H9 (cell line): ENCODE measurements at regions not wholly inside any gene's neighbourhood (a gene's known extent, or its start where the extent isn't known, plus 50 kb on each side); places are given as distances from the start of the nearest gene placed in this dataset.

ENCODE experiments used
- DNase-seq: peaks from one replicate; pipeline ENCODE4 v3.0.0-alpha.2; 2017
- H2AFZ ChIP-seq: one replicate; pipeline ENCODE4 v1.6.1; 2013; ENCODE audit warnings: mild to moderate bottlenecking, low read length, control low read depth, moderate library complexity
- H2AK5ac ChIP-seq: 2 replicates; pipeline ENCODE4 v1.6.1; 2013; ENCODE audit warnings: low read length, control low read depth, mixed read lengths; ENCODE audit not compliant: insufficient read length
- H2BK120ac ChIP-seq: one replicate; pipeline ENCODE4 v1.6.1; 2013; ENCODE audit warnings: low read depth, mild to moderate bottlenecking, low read length, control low read depth, inconsistent platforms; ENCODE audit not compliant: poor library complexity, severe bottlenecking
- H2BK12ac ChIP-seq: 2 replicates; pipeline ENCODE4 v1.6.1; 2013; ENCODE audit warnings: low read length, control low read depth, mixed read lengths, low read depth; ENCODE audit not compliant: insufficient read length
- H2BK15ac ChIP-seq: 2 replicates; pipeline ENCODE4 v1.6.1; 2013; ENCODE audit warnings: low read depth, low read length, control low read depth
- H2BK20ac ChIP-seq: one replicate; pipeline ENCODE4 v1.6.1; 2013; ENCODE audit warnings: low read depth, mild to moderate bottlenecking, low read length, control low read depth, inconsistent platforms; ENCODE audit not compliant: poor library complexity, severe bottlenecking
- H2BK5ac ChIP-seq: 2 replicates; pipeline ENCODE4 v1.6.1; 2013; ENCODE audit warnings: low read length, control low read depth, mixed read lengths; ENCODE audit not compliant: insufficient read length
- H3K14ac ChIP-seq: 2 replicates; pipeline ENCODE4 v1.6.1; 2013; ENCODE audit warnings: low read length, control low read depth; ENCODE audit not compliant: insufficient read depth
- H3K18ac ChIP-seq: 2 replicates; pipeline ENCODE4 v1.6.1; 2013; ENCODE audit warnings: low read depth, mild to moderate bottlenecking, mixed read lengths, low read length, control low read depth; ENCODE audit not compliant: insufficient read length
- H3K23ac ChIP-seq: 2 replicates; pipeline ENCODE4 v1.6.1; 2013; ENCODE audit warnings: low read length, control low read depth, mixed read lengths, low read depth; ENCODE audit not compliant: insufficient read length
- H3K23me2 ChIP-seq: 2 replicates; pipeline ENCODE4 v1.6.1; 2013; ENCODE audit warnings: low read depth, mild to moderate bottlenecking, mixed read lengths, low read length, control low read depth; ENCODE audit not compliant: insufficient read length, poor library complexity, severe bottlenecking
- H3K27ac ChIP-seq: 2 replicates; pipeline ENCODE4 v1.5.1; 2013; ENCODE audit warnings: low read length, control low read depth, mixed read lengths, low read depth; ENCODE audit not compliant: insufficient read length
- H3K27me3 ChIP-seq: 2 replicates; pipeline ENCODE4 v1.6.1; 2013; ENCODE audit warnings: low read length, control low read depth, inconsistent platforms; ENCODE audit not compliant: insufficient read depth
- H3K4ac ChIP-seq: 2 replicates; pipeline ENCODE4 v1.6.1; 2013; ENCODE audit warnings: low read depth, mild to moderate bottlenecking, control low read depth, inconsistent platforms, low read length, moderate library complexity
- H3K4me1 ChIP-seq: 2 replicates; pipeline ENCODE4 v1.6.1; 2013; ENCODE audit warnings: low read length, control low read depth, inconsistent platforms; ENCODE audit not compliant: insufficient read depth
- H3K4me2 ChIP-seq: 2 replicates; pipeline ENCODE4 v1.6.1; 2013; ENCODE audit warnings: low read length, control low read depth, mixed read lengths; ENCODE audit not compliant: insufficient read length, insufficient read depth
- H3K56ac ChIP-seq: 2 replicates; pipeline ENCODE4 v1.6.1; 2013; ENCODE audit warnings: low read depth, mild to moderate bottlenecking, mixed read lengths, low read length, control low read depth; ENCODE audit not compliant: insufficient read length
- H3K79me1 ChIP-seq: 2 replicates; pipeline ENCODE4 v1.6.1; 2013; ENCODE audit warnings: low read depth, mild to moderate bottlenecking, moderate library complexity, low read length, control low read depth, inconsistent platforms; ENCODE audit not compliant: insufficient read depth, poor library complexity, severe bottlenecking
- H3K79me2 ChIP-seq: 2 replicates; pipeline ENCODE4 v1.6.1; 2013; ENCODE audit warnings: low read length, control low read depth, inconsistent platforms; ENCODE audit not compliant: insufficient read depth
- H3K9ac ChIP-seq: 2 replicates; pipeline ENCODE4 v1.6.1; 2013; ENCODE audit warnings: low read length, control low read depth, mixed read lengths; ENCODE audit not compliant: insufficient read length; ENCODE audit errors: extremely low read depth
- H3K9me3 ChIP-seq: one replicate; pipeline ENCODE4 v1.6.1; 2013; ENCODE audit warnings: low read depth, low read length, inconsistent platforms; ENCODE audit not compliant: control insufficient read depth
- H3T11ph ChIP-seq: one replicate; pipeline ENCODE4 v1.6.1; 2013; ENCODE audit warnings: mild to moderate bottlenecking, low read length, control low read depth, inconsistent platforms
- H4K20me1 ChIP-seq: one replicate; pipeline ENCODE4 v1.6.1; 2013; ENCODE audit not compliant: control insufficient read depth, insufficient read length, insufficient read depth
- H4K5ac ChIP-seq: 2 replicates; pipeline ENCODE4 v1.6.1; 2013; ENCODE audit warnings: low read depth, mild to moderate bottlenecking, mixed read lengths, low read length, control low read depth; ENCODE audit not compliant: insufficient read length
- H4K8ac ChIP-seq: replicated peaks from 2 replicates; pipeline ENCODE4 v1.6.1; 2013; ENCODE audit warnings: low read length, control low read depth, mixed read lengths, low read depth; ENCODE audit not compliant: insufficient read length
- H4K91ac ChIP-seq: 2 replicates; pipeline ENCODE4 v1.6.1; 2013; ENCODE audit warnings: low read depth, mild to moderate bottlenecking, moderate library complexity, mixed read lengths, low read length, control low read depth; ENCODE audit not compliant: insufficient read length
- H3K27ac Mint-ChIP-seq, 3 experiments: 2 replicates in 2 of 3; 3 replicates in 1 of 3; pipeline ENCODE4 v1.8.0; 2020 to 2021; ENCODE audit warnings: mixed read lengths in 3 of 3, mild to moderate bottlenecking in 1 of 3, moderate library complexity in 1 of 3
- H3K27me3 Mint-ChIP-seq: 2 replicates; pipeline ENCODE4 v1.8.0; 2021; ENCODE audit warnings: low read depth, mild to moderate bottlenecking, moderate library complexity, mixed read lengths
- H3K36me3 Mint-ChIP-seq, 3 experiments: 2 replicates in 2 of 3; 3 replicates in 1 of 3; pipeline ENCODE4 v1.8.0; 2020 to 2021; ENCODE audit warnings: low read depth in 3 of 3, mixed read lengths in 3 of 3; ENCODE audit not compliant: insufficient read depth in 1 of 3
- H3K4me1 Mint-ChIP-seq, 2 experiments: 2 replicates each; pipeline ENCODE4 v1.8.0; 2020; ENCODE audit warnings: mixed read lengths in 2 of 2
- H3K4me3 Mint-ChIP-seq, 2 experiments: 2 replicates in 1 of 2; 3 replicates in 1 of 2; pipeline ENCODE4 v1.8.0; 2020 to 2021; ENCODE audit warnings: mild to moderate bottlenecking in 2 of 2, mixed read lengths in 2 of 2, moderate library complexity in 1 of 2
- H3K9me3 Mint-ChIP-seq, 2 experiments: 2 replicates in 1 of 2; 3 replicates in 1 of 2; pipeline ENCODE4 v1.8.0; 2020; ENCODE audit warnings: mild to moderate bottlenecking in 2 of 2, mixed read lengths in 2 of 2, moderate library complexity in 1 of 2
- WGBS: extraction: QIAGEN DNeasy Blood & Tissue Kit; methylation state at CpG from one replicate; pipeline ENCODE4 v1.1.7; 2013; ENCODE audit warnings: missing lambda C conversion rate, low lambda C conversion rate, mixed read lengths; ENCODE audit not compliant: insufficient read length; ENCODE audit errors: extremely low coverage; 5-methylcytosine and 5-hydroxymethylcytosine counted together
- TF ChIP-seq, protein P1 (sequence below): fragments of 200-600 bp; sonication (generic); conservative IDR thresholded peaks from 3 replicates; pipeline ENCODE4 v1.8.0; 2021; ENCODE audit warnings: antibody characterized with exemption, mild to moderate bottlenecking

DNA sequence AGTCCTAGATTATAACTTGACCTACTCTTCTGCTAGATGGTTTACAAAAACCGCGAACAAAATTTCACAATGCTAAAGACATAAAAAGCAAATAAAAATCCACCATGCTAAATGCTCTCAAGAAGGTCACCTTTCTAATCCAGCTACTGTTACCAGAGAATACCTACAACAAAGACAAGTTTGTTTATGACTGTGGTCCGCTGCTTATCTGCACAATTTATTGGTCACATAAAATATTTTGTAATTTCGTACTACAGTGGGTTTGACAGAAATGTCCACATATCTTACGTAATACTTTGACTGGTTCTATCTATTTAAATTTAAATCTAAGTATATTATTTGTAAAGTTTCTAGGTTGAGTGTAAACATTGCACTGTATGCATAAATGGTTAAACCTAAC, 257.6 kb upstream of the ZNF608 start:
- Mint-ChIP-seq H3K4me1 (peaks cover 52 to 55% of the 10 kb centered on the region in 2 experiments), H3K36me3 (no peaks in the 10 kb centered on the region), H3K9me3 (no peaks in the 10 kb centered on the region), H3K27ac (peak overlapping the region; percentile 39 to 88 (median 53); a peak in 3 of 7 replicates), H3K4me3 (no peak overlapping the region), H3K27me3 (no peaks in the 10 kb centered on the region)
- H3K4me1 ChIP-seq, result peaks cover 11% of the 10 kb centered on the region; the same call in 1 of the 2 replicates
- H2BK15ac ChIP-seq, result no peak overlapping the region
- H2BK5ac ChIP-seq, result no peak overlapping the region
- no peak overlapping the region for H3T11ph ChIP-seq
- H3K14ac ChIP-seq, result no peak overlapping the region
- no CpG with 5 or more reads among the region's 5 CpGs for WGBS
- TF ChIP-seq, protein P1, sequence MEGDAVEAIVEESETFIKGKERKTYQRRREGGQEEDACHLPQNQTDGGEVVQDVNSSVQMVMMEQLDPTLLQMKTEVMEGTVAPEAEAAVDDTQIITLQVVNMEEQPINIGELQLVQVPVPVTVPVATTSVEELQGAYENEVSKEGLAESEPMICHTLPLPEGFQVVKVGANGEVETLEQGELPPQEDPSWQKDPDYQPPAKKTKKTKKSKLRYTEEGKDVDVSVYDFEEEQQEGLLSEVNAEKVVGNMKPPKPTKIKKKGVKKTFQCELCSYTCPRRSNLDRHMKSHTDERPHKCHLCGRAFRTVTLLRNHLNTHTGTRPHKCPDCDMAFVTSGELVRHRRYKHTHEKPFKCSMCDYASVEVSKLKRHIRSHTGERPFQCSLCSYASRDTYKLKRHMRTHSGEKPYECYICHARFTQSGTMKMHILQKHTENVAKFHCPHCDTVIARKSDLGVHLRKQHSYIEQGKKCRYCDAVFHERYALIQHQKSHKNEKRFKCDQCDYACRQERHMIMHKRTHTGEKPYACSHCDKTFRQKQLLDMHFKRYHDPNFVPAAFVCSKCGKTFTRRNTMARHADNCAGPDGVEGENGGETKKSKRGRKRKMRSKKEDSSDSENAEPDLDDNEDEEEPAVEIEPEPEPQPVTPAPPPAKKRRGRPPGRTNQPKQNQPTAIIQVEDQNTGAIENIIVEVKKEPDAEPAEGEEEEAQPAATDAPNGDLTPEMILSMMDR, result no peak
- no peak for DNase-seq
- H3K4ac ChIP-seq, result no peak overlapping the region
- no peak overlapping the region for H3K56ac ChIP-seq
- no peaks in the 10 kb centered on the region for H4K20me1 ChIP-seq
- no peak overlapping the region for H3K27ac ChIP-seq
- H3K27me3 ChIP-seq, result no peaks in the 10 kb centered on the region
- H2BK12ac ChIP-seq, result no peak overlapping the region
- no peak overlapping the region for H2AFZ ChIP-seq
- no peak overlapping the region for H2BK20ac ChIP-seq
- H3K79me2 ChIP-seq, result no peaks in the 10 kb centered on the region
- no peaks in the 10 kb centered on the region for H3K23me2 ChIP-seq
- H2AK5ac ChIP-seq, result no peak overlapping the region
- H4K91ac ChIP-seq, result no peak overlapping the region
- no peak overlapping the region for H3K9ac ChIP-seq
- H3K18ac ChIP-seq, result no peak overlapping the region
- H3K9me3 ChIP-seq, result no peaks in the 10 kb centered on the region
- H3K4me2 ChIP-seq, result no peak overlapping the region
- H2BK120ac ChIP-seq, result no peak overlapping the region
- H4K5ac ChIP-seq, result no peak overlapping the region
- no peaks in the 10 kb centered on the region for H3K79me1 ChIP-seq
- no peak overlapping the region for H3K23ac ChIP-seq
- H4K8ac ChIP-seq, result no peak overlapping the region
